OCI-LY7 (cell line): ENCODE measurements at regions not wholly inside any gene's neighbourhood (a gene's known extent, or its start where the extent isn't known, plus 50 kb on each side); places are given as distances from the start of the nearest gene placed in this dataset.

Experiments
- BruUV-seq: library from RNA; stranded (reverse); fragments of 400-500 nt; replicated peaks from 2 replicates; lab custom pipeline; 2021; lab: Mats Ljungman, UMichigan
- CTCF ChIA-PET: fragments of 300-600 bp; sonication (Branson Sonifier 250); formaldehyde crosslinking; loops from one replicate; lab custom pipeline; 2022; ENCODE audit warnings: antibody characterized with exemption; ENCODE audit not compliant: unreplicated experiment; lab: Charles Lee
- POLR2A ChIA-PET: fragments of 300-600 bp; sonication (Branson Sonifier 250); formaldehyde crosslinking; loops from one replicate; lab custom pipeline; 2022; ENCODE audit warnings: antibody characterized with exemption; lab: Charles Lee
- DNase-seq: peaks from one replicate; pipeline ENCODE4 v3.0.0-alpha.2; 2015; ENCODE audit warnings: low spot score
- H2AFZ ChIP-seq: fragments of 200-600 bp; sonication (generic), shearing (Covaris generic); 2 replicates; pipeline ENCODE4 v1.6.1; 2014; ENCODE audit warnings: mild to moderate bottlenecking, antibody characterized with exemption, low read length, moderate library complexity
- H3K27ac ChIP-seq: fragments of 200-600 bp; sonication (generic); 2 replicates; pipeline ENCODE4 v1.5.1; 2014; ENCODE audit warnings: mixed run types, low read depth, mild to moderate bottlenecking, moderate library complexity, low read length, inconsistent platforms; ENCODE audit not compliant: poor library complexity, severe bottlenecking
- H3K36me3 ChIP-seq: fragments of 200-600 bp; sonication (generic); 2 replicates; pipeline ENCODE4 v1.6.1; 2014; ENCODE audit warnings: mild to moderate bottlenecking, antibody characterized with exemption, low read length, moderate library complexity, mixed read lengths; ENCODE audit not compliant: insufficient read depth
- H3K4me1 ChIP-seq: fragments of 200-600 bp; sonication (generic); 2 replicates; pipeline ENCODE4 v1.5.1; 2014; ENCODE audit warnings: mild to moderate bottlenecking, low read length; ENCODE audit not compliant: insufficient read depth, poor library complexity, severe bottlenecking
- H3K4me2 ChIP-seq: fragments of 200-600 bp; sonication (generic); 2 replicates; pipeline ENCODE4 v1.6.1; 2014; ENCODE audit warnings: mild to moderate bottlenecking, low read length
- H3K4me3 ChIP-seq: fragments of 200-600 bp; sonication (generic); 2 replicates; pipeline ENCODE4 v1.5.1; 2014; ENCODE audit warnings: mild to moderate bottlenecking, low read depth, low read length; ENCODE audit not compliant: poor library complexity, severe bottlenecking
- H3K79me2 ChIP-seq: fragments of 200-600 bp; sonication (generic); 2 replicates; pipeline ENCODE4 v1.6.1; 2016; ENCODE audit warnings: low read depth, mild to moderate bottlenecking, low read length, moderate library complexity, mixed read lengths; ENCODE audit not compliant: insufficient read depth
- H3K9me2 ChIP-seq: fragments of 200-600 bp; sonication (generic); 2 replicates; pipeline ENCODE4 v1.6.1; 2016; ENCODE audit warnings: mild to moderate bottlenecking, low read length, mixed read lengths; ENCODE audit not compliant: insufficient read depth
- H3K9me3 ChIP-seq: fragments of 200-600 bp; sonication (generic); 2 replicates; pipeline ENCODE4 v1.6.1; 2014; ENCODE audit warnings: mild to moderate bottlenecking, mixed run types, low read length, mixed read lengths
- H4K20me1 ChIP-seq: fragments of 200-600 bp; sonication (generic); 2 replicates; pipeline ENCODE4 v1.6.1; 2014; ENCODE audit warnings: mild to moderate bottlenecking, antibody characterized with exemption, low read length, moderate library complexity, mixed read lengths; ENCODE audit not compliant: insufficient read depth
- CTCF ChIP-seq: fragments of 200-600 bp; sonication (generic); conservative IDR thresholded peaks from 2 replicates; pipeline ENCODE4 v1.5.1; 2014; ENCODE audit warnings: mild to moderate bottlenecking, antibody characterized with exemption, low read length, moderate library complexity, mixed read lengths
- EZH2phosphoT487 ChIP-seq: fragments of 200-600 bp; sonication (generic); IDR thresholded peaks from 2 replicates; pipeline ENCODE4 v1.6.1; 2018; ENCODE audit warnings: low read depth, borderline replicate concordance, mild to moderate bottlenecking, mixed run types, antibody characterized with exemption, low read length, moderate library complexity, mixed read lengths
- intact Hi-C: fragments of 100-400 bp; cut with micrococcal nuclease; formaldehyde crosslinking; loops from one replicate; pipeline ENCODE4 v1.10.0; 2022; ENCODE audit not compliant: unreplicated experiment

- ChIA-PET CTCF (no interaction called here), POLR2A (no interaction called here)
- no peak for TF ChIP-seq CTCF
- TF ChIP-seq EZH2phosphoT487, result no peak
- Histone ChIP-seq H3K9me2 (no peaks in the 10 kb centered on the region), H3K79me2 (no peaks in the 10 kb centered on the region), H3K36me3 (no peaks in the 10 kb centered on the region), H3K27ac (no peak overlapping the region), H4K20me1 (no peaks in the 10 kb centered on the region), H3K4me1 (no peaks in the 10 kb centered on the region), H3K9me3 (no peaks in the 10 kb centered on the region), H2AFZ (no peak overlapping the region), H3K4me2 (no peak overlapping the region), H3K4me3 (no peak overlapping the region)
- intact Hi-C loops, result no loop called here
- DNase-seq, result no peak
- BruUV-seq, result no TSS peak
These were observed 346.9 kb downstream of the RNF144B start for GRCh38 chr6:18733921-18734550.

- no peaks in the 10 kb centered on the region for H4K20me1 ChIP-seq
- no peaks in the 10 kb centered on the region for H3K4me1 ChIP-seq
- H3K36me3 ChIP-seq, result no peaks in the 10 kb centered on the region
- H2AFZ ChIP-seq, result no peak overlapping the region
- H3K4me3 ChIP-seq, result no peak overlapping the region
- no peak overlapping the region for H3K4me2 ChIP-seq
- no TSS peak for BruUV-seq
- TF ChIP-seq EZH2phosphoT487, result no peak
- no peak for TF ChIP-seq CTCF
- H3K79me2 ChIP-seq, result no peaks in the 10 kb centered on the region
- ChIA-PET CTCF (no interaction called here), POLR2A (interaction anchor here (0.8 kb wide), 1 partner anchor 46 kb away, joined by 3 read pairs; no protein-coding TSS in a partner anchor)
- DNase-seq, result no peak
- H3K9me3 ChIP-seq, result no peaks in the 10 kb centered on the region
- H3K27ac ChIP-seq, result no peak overlapping the region
- no peaks in the 10 kb centered on the region for H3K9me2 ChIP-seq
- intact Hi-C loops, result no loop called here
These were observed 354.6 kb downstream of the RNF144B start for GRCh38 chr6:18741741-18742140.

- no peak overlapping the region for H2AFZ ChIP-seq
- no peaks in the 10 kb centered on the region for H4K20me1 ChIP-seq
- no peak overlapping the region for H3K27ac ChIP-seq
- no peaks in the 10 kb centered on the region for H3K79me2 ChIP-seq
- BruUV-seq, result no TSS peak
- ChIA-PET POLR2A (interaction anchor here (0.7 to 0.8 kb wide), 2 partner anchors 45 to 100 kb away, joined by 3 read pairs; no protein-coding TSS in a partner anchor), CTCF (no interaction called here)
- no peaks in the 10 kb centered on the region for H3K36me3 ChIP-seq
- TF ChIP-seq CTCF (no peak), EZH2phosphoT487 (no peak)
- H3K4me3 ChIP-seq, result no peak overlapping the region
- H3K9me2 ChIP-seq, result no peaks in the 10 kb centered on the region
- no peaks in the 10 kb centered on the region for H3K9me3 ChIP-seq
- DNase-seq, result no peak
- intact Hi-C loops, result no loop called here
- no peaks in the 10 kb centered on the region for H3K4me1 ChIP-seq
- no peak overlapping the region for H3K4me2 ChIP-seq
These were observed 355.3 kb downstream of the RNF144B start for GRCh38 chr6:18742406-18742805.
